ENCODE measurements at regions not wholly inside any gene's neighbourhood (a gene's known extent, or its start where the extent isn't known, plus 50 kb on each side); places are given as distances from the start of the nearest gene placed in this dataset.

- TF ChIP-seq TAF1 (IDR thresholded peaks at IDR 0.05; ENCODE audit: low read depth, low read length) (no peak), EP300 (IDR thresholded peaks at IDR 0.05; ENCODE audit: borderline replicate concordance in 1 of 2, low read depth in 2 of 2, low read length in 2 of 2) (no peak), SP2 (IDR thresholded peaks at IDR 0.05; ENCODE audit: low read length) (no peak), RXRA (IDR thresholded peaks at IDR 0.05; ENCODE audit: insufficient read depth, low read depth, low read length) (no peak), HDAC6 (IDR thresholded peaks at IDR 0.05; ENCODE audit: low read depth, low read length) (no peak), SRF (IDR thresholded peaks at IDR 0.05; ENCODE audit: low read depth, low read length) (no peak)
Measured at GRCh38 chr5:174563899-174564298, 160.5 kb upstream of the MSX2 start (continued).
